HT1080 (cell line): ENCODE measurements at regions not wholly inside any gene's neighbourhood (a gene's known extent, or its start where the extent isn't known, plus 50 kb on each side); places are given as distances from the start of the nearest gene placed in this dataset.

Experiments used
- DNase-seq: peaks from one replicate; pipeline ENCODE4 v3.0.0-alpha.2; 2015; ENCODE audit warnings: low read depth

DNA sequence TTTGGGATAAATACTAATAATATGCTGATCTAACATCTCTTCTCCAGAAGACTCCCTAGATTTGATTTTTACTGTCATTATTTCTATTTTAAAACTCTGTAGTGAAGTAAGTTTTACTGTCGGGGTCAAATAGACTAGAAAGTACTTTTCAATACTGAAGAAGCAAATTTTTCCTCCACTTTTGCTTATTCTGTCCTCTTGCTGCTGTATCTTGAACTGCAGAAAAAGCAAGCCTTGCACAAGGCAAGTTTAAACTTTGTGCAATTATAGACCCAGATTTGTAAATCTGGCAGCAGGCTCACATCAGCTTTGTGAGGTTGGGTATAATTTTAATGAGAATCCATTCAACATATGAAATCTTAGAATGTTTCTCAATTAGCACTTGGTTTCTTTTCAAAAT lies 151.1 kb upstream of the ETS2 start:
- no peak for DNase-seq

GRCh38 chr21:38658511-38658910 lies 147.2 kb upstream of the ETS2 start:
- DNase-seq = no peak

GRCh38 chr21:38659936-38660332 lies 145.8 kb upstream of the ETS2 start:
- no peak for DNase-seq

DNA sequence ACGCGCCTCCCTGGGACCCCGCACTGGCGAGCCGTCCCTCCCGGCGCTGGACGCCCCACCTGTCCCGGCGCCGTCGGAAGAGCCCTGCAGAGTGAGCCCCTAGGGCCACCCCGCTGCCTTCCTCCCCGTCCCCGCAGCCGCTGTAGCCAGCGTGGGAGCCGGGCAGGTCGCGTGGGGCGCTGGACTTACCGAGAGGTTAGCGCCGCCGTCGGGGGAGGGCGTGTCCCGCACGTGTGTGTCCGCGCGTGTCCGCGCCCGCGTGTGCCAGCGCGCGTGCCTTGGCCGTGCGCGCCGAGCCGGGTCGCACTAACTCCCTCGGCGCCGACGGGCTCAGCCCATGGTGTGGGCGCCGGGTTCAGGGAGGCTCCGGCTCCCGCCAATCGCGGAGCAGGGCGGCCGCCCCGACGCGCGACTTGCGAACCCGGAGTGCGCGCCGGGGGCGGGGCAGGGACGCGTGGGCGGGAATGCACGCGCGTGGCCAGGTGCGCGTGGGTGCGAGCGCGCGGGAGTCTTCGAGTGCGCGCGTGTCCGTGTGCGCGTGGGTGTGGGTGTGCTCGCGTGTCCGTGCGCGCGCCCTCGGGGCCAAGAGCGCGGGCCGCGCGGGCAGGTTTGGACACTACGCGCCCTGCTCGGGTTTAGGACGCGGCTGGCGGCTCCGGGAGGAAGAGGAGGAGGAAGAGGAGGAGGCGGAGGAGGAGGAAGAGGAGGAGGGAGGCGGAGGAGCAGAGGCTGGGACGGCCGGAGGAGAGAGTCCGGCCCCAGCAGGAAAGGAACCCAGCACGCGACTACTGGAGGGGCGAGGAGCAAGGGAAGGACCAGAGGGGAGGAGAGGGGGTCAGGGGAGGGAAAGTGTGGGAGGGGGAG lies 145.2 kb upstream of the ETS2 start:
- no peak for DNase-seq

DNA sequence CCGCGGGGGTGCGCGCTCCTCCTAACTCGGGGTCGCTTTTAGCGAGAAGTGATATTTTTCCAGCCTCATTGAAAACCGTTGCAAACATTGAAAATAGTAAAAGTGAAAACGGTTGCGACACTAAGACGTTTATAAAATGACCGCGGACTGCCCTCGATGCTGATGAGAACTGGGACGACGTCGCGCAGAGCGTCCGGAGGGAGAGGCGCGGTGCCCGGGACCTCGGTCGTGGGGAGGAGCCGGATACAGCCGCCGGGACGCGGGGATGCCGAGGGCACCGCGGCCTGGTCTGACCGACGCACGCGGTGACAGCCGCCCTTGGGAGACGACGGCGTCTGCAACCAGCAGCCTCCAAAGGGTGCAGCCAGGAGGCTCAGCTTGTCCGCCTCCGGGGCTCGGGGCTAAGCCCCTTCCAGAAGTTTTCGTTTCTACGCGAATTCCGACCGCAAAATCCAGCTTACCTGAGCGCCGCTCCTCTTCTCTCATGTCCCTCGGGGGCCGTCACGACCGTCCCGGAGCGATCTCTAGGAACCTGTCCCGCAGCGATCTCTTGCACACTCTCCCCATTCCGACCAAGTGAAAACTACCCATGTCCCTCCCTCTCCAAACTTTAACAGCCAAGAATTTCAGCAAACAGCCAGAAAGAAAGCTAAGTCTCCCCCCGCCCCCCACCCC lies 144.4 kb upstream of the ETS2 start:
- DNase-seq = no peak

GRCh38 chr21:38661889-38662568 lies 143.7 kb upstream of the ETS2 start:
- no peak for DNase-seq

DNA sequence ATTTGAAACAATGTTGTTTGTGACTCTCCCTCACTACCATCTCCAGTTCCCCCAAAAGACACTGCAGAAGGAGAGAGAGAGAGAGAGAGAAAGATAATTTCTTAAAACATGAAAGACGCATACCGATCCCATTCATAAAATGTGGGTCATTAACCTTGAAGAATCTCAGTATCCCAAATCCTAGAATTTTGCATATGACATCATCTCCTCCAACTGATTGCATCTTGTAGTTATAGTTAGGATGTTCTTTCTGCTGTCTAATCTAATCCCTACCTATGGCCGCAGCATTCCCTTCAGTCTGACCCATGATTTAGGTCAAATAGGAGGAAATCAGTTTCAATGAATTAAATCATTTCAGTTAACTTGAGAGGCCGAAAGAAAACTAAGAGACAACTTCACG lies 142.4 kb upstream of the ETS2 start:
- DNase-seq = no peak

- no peak for DNase-seq
Observed at GRCh38 chr21:38664315-38664714, 141.4 kb upstream of the ETS2 start.

GRCh38 chr21:38664841-38665240 lies 140.9 kb upstream of the ETS2 start:
- DNase-seq = no peak

- DNase-seq = no peak
Observed at GRCh38 chr21:38667291-38667870, 138.3 kb upstream of the ETS2 start.

DNA sequence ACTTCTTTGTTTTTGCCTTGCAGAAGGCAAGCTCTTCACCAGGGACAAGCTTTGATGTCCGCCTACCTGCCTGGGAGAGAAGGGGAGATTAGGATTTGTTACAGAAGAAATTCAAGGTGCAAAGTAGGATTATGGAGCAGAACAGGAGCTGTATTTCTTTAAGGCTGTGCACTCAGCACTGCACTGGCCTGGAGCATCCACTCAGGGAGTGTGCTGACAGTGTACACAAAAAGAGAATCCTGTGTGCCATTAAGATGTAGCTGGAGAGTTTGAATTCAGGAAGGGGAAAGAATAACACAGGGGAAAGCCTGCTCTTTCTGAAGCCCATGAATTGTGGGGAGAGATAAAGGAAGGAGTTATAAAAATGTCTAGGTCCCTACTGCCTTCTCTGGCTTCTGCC lies 137.7 kb upstream of the ETS2 start:
- no peak for DNase-seq

DNA sequence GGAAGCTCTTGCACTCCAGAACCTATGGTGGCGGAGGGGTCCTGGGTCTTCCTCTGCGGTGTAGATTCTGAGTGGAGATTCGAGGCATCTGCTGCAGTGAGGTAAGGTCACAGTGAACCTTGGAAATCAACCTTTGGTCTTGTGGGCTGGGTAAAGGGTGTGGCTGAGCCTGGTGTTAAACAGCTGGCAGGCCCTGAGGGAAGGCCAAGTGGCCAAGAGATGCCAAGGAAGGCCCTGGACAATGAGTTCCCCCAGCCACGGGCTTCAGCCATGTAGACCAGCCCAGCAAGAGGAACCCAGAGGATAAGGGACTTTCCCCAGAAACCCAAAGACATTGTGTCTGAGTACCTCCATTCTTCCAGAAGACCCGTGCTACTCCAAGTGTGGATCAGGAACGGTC lies 137.2 kb upstream of the ETS2 start:
- DNase-seq = no peak

GRCh38 chr21:38669186-38669585 lies 136.5 kb upstream of the ETS2 start:
- no peak for DNase-seq

- no peak for DNase-seq
Observed at GRCh38 chr21:38670861-38671260, 134.9 kb upstream of the ETS2 start.

- no peak for DNase-seq
Observed at GRCh38 chr21:38671773-38672172, 134.0 kb upstream of the ETS2 start.

GRCh38 chr21:38675182-38675824 lies 130.4 kb upstream of the ETS2 start:
- no peak for DNase-seq

DNA sequence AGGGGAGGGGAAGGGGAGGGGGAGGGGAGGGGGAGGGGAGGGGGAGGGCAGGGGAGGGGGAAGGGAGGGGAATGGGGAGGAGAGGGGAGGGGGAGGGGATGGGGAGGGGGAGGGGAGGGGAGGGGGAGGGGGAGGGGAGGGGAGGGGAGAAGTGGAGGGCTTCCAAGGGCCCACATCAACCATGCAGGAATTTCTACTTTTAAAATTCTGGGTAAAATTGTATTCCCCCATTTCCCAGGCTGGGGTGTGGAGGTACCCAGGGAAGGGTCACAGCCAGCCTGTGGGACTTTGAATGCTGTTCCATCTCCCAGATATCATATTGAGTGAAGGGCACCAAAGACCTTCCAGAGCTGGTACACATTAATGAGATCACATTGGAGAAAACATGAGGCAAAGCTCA lies 126.9 kb upstream of the ETS2 start:
- DNase-seq = no peak

DNA sequence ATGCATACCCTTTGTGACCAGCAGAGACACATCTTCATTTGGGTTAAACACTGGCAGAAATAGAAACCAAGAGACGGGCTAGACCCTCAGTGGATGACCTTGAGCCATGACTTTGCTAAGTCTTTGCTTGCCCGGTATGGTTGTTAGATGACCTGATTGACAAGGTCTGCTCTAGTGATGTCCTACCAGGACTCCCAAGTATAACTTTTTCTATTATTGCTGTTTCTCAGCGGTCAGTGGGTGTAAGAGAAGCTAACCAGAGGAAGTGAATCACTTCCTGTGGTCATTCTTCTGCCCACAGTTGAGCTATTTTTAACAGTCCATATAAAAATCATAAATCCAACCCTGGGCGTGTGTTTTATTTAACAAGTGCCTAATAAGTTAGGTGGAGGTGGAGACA lies 126.2 kb upstream of the ETS2 start:
- peak; percentile 59 for DNase-seq

DNA sequence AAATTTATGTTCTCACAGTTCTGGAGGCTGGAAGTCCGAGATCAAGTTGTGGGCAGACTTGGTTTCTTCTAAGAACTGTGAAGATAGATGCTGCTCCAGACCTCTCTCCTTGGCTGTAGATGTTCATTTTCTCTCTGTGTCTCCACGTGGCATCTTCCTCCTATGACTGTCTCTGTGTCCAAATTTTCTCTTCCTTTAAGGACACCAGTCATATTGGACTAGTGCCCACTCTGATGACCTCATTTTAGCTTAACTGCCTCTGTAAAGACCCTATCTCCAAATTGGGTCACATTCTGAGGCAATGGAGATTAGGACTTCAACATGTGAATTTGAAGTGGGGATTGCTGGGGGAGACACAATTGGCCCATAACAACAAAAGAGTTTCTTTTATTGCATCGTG lies 125.3 kb upstream of the ETS2 start:
- DNase-seq = no peak

GRCh38 chr21:38683222-38683621 lies 122.5 kb upstream of the ETS2 start:
- no peak for DNase-seq

GRCh38 chr21:38688068-38688467 lies 117.7 kb upstream of the ETS2 start:
- no peak for DNase-seq

- DNase-seq = no peak
Observed at GRCh38 chr21:38691631-38692030, 114.1 kb upstream of the ETS2 start.
